SH-SY5Y (cell line): ENCODE measurements at regions not wholly inside any gene's neighbourhood (a gene's known extent, or its start where the extent isn't known, plus 50 kb on each side); places are given as distances from the start of the nearest gene placed in this dataset.

Source experiments
- GATA2 ChIP-seq: IDR thresholded peaks from 2 replicates; pipeline ENCODE4 v1.6.1; 2011; ENCODE audit warnings: mild to moderate bottlenecking, low read depth, low read length
- GATA3 ChIP-seq: IDR thresholded peaks from 2 replicates; pipeline ENCODE4 v1.6.1; 2011; ENCODE audit warnings: low read depth, mild to moderate bottlenecking, low read length, moderate library complexity

GRCh38 chr2:144126302-144126701 is 393.6 kb downstream of the ZEB2 start:
- TF ChIP-seq GATA2 (no peak), GATA3 (no peak)
